Activated CD4-positive, alpha-beta memory T cell treated with anti-CD3 and anti-CD28 coated beads, Interleukin-2, amount 10 ng/mL, durations not matched to agents 7 days and 5 days (primary cell): ENCODE measurements at regions not wholly inside any gene's neighbourhood (a gene's known extent, or its start where the extent isn't known, plus 50 kb on each side); places are given as distances from the start of the nearest gene placed in this dataset.

Experiments used
- CTCF ChIA-PET: fragments of 350-600 bp; sonication (Branson Sonifier 250); formaldehyde crosslinking; loops from one replicate; lab custom pipeline; 2021; ENCODE audit warnings: antibody characterized with exemption, inconsistent platforms; lab: Charles Lee
- POLR2A ChIA-PET: fragments of 350-600 bp; sonication (Branson Sonifier 250); formaldehyde crosslinking; loops from one replicate; lab custom pipeline; 2021; ENCODE audit warnings: antibody characterized with exemption; lab: Charles Lee
- DNase-seq: peaks from one replicate; pipeline ENCODE4 v3.0.0-alpha.2; 2020
- H3K27ac Mint-ChIP-seq: one replicate; pipeline ENCODE4 v1.8.0; 2021; ENCODE audit warnings: mild to moderate bottlenecking, mixed read lengths
- H3K27me3 Mint-ChIP-seq: one replicate; pipeline ENCODE4 v1.8.0; 2021; ENCODE audit warnings: mixed read lengths
- H3K36me3 Mint-ChIP-seq: one replicate; pipeline ENCODE4 v1.8.0; 2021; ENCODE audit warnings: low read depth, mixed read lengths
- H3K4me1 Mint-ChIP-seq: one replicate; pipeline ENCODE4 v1.8.0; 2021; ENCODE audit warnings: mixed read lengths
- H3K4me3 Mint-ChIP-seq: one replicate; pipeline ENCODE4 v1.8.0; 2021; ENCODE audit warnings: mild to moderate bottlenecking, mixed read lengths
- H3K9me3 Mint-ChIP-seq: one replicate; pipeline ENCODE4 v1.8.0; 2021; ENCODE audit warnings: mixed read lengths

DNA sequence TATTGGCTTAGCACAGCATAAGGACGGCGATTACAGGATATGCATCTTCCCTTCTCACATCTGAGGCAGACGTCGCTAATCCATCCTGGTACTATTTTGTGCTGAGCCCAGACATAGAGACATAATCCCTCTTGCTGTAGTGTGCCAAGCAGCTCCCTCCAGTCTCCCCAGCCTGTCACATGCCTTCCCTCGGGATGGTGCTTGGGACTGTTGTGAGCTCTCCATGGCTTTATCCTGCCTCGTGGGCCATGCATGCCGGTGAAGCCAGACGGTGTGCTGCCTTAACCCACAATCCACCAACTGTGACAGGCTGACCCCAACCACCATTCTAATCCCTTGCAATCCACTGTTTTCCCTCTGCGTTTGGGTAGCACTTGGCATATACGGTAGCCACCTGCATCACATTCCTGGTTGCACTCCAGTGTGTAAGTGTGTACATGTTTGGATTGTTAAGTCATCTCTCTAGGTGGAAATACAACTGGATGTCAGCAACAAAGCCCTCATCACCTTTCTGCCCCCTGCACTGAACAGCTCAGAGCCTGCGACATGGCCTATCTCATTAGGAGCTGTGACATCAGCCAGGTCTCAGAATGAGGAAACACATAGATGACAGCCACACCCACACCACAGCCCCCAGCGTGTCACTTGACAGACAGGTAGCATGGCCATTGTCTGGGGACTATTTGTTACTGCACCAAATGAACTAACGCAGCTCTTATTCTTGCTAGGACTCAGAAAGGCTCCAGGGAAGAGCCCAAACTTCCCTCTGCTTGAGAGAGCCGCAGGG, 374.8 kb upstream of the CDH4 start:
- CTCF ChIA-PET: no interaction called here
- H3K9me3 Mint-ChIP-seq: peaks cover 5% of the 10 kb centered on the region

GRCh38 chr20:60882836-60883235, 369.2 kb upstream of the CDH4 start:
- Mint-ChIP-seq H3K4me1 (no peaks in the 10 kb centered on the region), H3K27ac (no peak overlapping the region), H3K27me3 (no peaks in the 10 kb centered on the region), H3K36me3 (no peaks in the 10 kb centered on the region), H3K4me3 (no peak overlapping the region), H3K9me3 (peaks cover under 1% of the 10 kb centered on the region)
- DNase-seq: no peak
- POLR2A ChIA-PET: no interaction called here
- CTCF ChIA-PET: no interaction called here

More for the DNA sequence above, 374.8 kb upstream of the CDH4 start:
- no peaks in the 10 kb centered on the region for H3K4me1 Mint-ChIP-seq
- no peak for DNase-seq
- no peak overlapping the region for H3K27ac Mint-ChIP-seq
- H3K27me3 Mint-ChIP-seq: no peaks in the 10 kb centered on the region
- H3K4me3 Mint-ChIP-seq: no peak overlapping the region
- no peaks in the 10 kb centered on the region for H3K36me3 Mint-ChIP-seq
- POLR2A ChIA-PET: no interaction called here

DNA sequence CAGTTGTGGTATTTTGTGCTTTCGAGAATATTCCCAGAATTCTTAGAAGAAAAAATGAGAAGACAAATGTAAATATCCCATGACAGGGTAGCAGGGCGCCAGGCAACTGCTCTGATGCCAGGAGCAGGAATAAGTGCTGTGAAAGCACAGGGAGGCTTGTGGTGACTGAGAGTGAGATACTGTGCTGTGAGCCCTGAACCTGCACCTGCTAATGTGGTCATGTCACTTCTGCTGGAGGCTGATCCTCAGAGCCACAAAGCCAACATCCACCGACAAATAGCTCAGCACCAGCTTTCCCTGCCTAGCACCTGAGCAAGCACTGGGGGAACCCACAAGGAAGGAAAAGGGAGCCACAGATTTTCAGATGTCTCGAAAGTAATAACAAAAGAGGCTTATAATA, 368.6 kb upstream of the CDH4 start:
- Mint-ChIP-seq H3K4me3 (no peak overlapping the region), H3K27ac (no peak overlapping the region), H3K4me1 (no peaks in the 10 kb centered on the region), H3K36me3 (no peaks in the 10 kb centered on the region), H3K27me3 (no peaks in the 10 kb centered on the region), H3K9me3 (no peaks in the 10 kb centered on the region)
- ChIA-PET CTCF (no interaction called here), POLR2A (no interaction called here)
- DNase-seq: no peak

DNA sequence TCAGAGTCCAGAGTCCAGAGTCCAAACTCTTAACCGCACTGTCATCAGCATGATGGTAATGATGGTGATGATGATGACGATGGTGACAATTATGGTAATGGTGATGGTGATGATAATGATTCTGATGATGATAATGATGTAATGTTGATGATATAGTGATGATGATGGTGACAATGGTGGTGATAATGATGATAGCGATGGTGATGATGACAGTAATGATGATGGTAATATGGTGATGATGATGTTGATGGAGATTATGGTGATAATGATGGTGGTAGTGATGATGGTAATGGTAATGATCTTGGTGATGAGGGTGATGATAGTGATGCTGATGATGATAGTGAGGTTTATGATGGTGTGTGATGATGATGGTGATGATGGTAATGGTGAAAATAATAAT, 367.8 kb upstream of the CDH4 start:
- POLR2A ChIA-PET: no interaction called here
- H3K27ac Mint-ChIP-seq: no peak overlapping the region

GRCh38 chr20:60888771-60889170, 363.3 kb upstream of the CDH4 start:
- Mint-ChIP-seq H3K27ac (no peak overlapping the region), H3K27me3 (no peaks in the 10 kb centered on the region), H3K4me1 (no peaks in the 10 kb centered on the region), H3K9me3 (no peaks in the 10 kb centered on the region), H3K4me3 (no peak overlapping the region), H3K36me3 (no peaks in the 10 kb centered on the region)
- no peak for DNase-seq
- ChIA-PET POLR2A (no interaction called here), CTCF (no interaction called here)

More for the DNA sequence above, 367.8 kb upstream of the CDH4 start:
- Mint-ChIP-seq H3K27me3 (no peaks in the 10 kb centered on the region), H3K9me3 (no peaks in the 10 kb centered on the region), H3K36me3 (no peaks in the 10 kb centered on the region), H3K4me3 (no peak overlapping the region), H3K4me1 (no peaks in the 10 kb centered on the region)
- no peak for DNase-seq
- CTCF ChIA-PET: no interaction called here

DNA sequence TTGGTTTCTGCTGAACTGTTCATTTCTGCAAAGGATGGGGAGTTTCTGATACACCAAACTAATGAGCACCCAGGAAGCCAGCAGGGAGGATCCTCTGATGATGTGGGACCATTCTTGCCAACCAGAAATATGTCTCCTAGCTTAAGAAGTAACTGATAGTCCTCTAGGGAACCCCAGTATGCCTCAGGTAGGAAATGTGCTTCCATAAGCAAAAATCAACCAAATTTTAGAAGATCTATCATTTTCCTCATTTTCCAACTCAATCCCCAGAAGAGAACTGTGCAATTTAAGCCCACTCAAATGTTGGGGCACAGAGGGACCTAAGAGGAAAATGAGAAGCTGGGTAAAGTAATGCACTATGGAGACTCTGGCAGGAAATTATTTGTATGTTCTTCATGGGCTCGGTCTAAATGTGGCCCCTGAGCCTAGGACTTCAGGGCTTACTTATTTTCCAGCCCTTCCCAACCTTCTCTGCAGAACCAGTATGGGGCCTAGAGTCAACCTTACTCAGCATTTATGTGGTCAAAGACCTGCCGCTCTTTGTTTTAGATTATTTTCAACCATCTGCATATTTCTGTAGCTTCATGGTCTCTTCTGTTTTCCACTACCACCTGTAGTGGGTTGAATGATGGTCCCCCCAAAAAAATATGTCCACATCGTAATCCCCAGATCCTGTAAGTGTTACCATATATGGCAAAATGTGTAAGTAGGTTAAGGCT, 359.8 kb upstream of the CDH4 start:
- Mint-ChIP-seq H3K36me3 (no peaks in the 10 kb centered on the region), H3K27ac (no peak overlapping the region), H3K4me3 (no peak overlapping the region), H3K27me3 (no peaks in the 10 kb centered on the region), H3K4me1 (no peaks in the 10 kb centered on the region), H3K9me3 (no peaks in the 10 kb centered on the region)
- DNase-seq: no peak
- ChIA-PET POLR2A (no interaction called here), CTCF (no interaction called here)

GRCh38 chr20:60894091-60894490, 358.0 kb upstream of the CDH4 start:
- Mint-ChIP-seq H3K27ac (no peak overlapping the region), H3K4me3 (no peak overlapping the region), H3K4me1 (no peaks in the 10 kb centered on the region), H3K27me3 (no peaks in the 10 kb centered on the region), H3K9me3 (no peaks in the 10 kb centered on the region), H3K36me3 (no peaks in the 10 kb centered on the region)
- no peak for DNase-seq
- POLR2A ChIA-PET: no interaction called here
- CTCF ChIA-PET: no interaction called here

GRCh38 chr20:60895363-60896079, 356.5 kb upstream of the CDH4 start:
- Mint-ChIP-seq H3K27ac (no peak overlapping the region), H3K27me3 (no peaks in the 10 kb centered on the region)
- POLR2A ChIA-PET: no interaction called here

DNA sequence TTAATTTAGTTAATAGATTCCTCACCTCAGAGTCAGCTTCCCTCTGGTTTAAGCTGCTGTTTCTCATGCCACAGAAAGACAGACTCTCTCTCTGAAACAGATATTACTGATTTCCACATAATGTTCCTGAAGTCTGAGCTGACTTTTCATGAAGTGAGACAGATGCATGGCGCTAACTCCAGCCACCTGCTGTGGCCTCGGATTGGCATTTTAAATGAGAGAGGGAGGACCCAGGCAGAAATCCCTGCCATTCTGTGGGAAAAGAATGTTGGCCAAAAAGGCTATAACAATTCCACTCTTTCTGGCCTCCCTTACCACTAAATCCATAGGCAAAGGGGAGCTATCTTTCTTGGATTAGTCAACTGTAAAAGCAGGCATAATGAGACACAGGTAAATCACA, 354.1 kb upstream of the CDH4 start:
- no peaks in the 10 kb centered on the region for H3K4me1 Mint-ChIP-seq
- DNase-seq: no peak
- POLR2A ChIA-PET: no interaction called here
- H3K27ac Mint-ChIP-seq: no peak overlapping the region
- no peaks in the 10 kb centered on the region for H3K36me3 Mint-ChIP-seq
- CTCF ChIA-PET: no interaction called here
- no peaks in the 10 kb centered on the region for H3K27me3 Mint-ChIP-seq
- peaks cover 7% of the 10 kb centered on the region for H3K9me3 Mint-ChIP-seq
- H3K4me3 Mint-ChIP-seq: no peak overlapping the region

More at GRCh38 chr20:60895363-60896079, 356.5 kb upstream of the CDH4 start:
- H3K4me1 Mint-ChIP-seq: no peaks in the 10 kb centered on the region
- H3K36me3 Mint-ChIP-seq: no peaks in the 10 kb centered on the region
- no peaks in the 10 kb centered on the region for H3K9me3 Mint-ChIP-seq
- CTCF ChIA-PET: no interaction called here
- H3K4me3 Mint-ChIP-seq: no peak overlapping the region
- DNase-seq: no peak

DNA sequence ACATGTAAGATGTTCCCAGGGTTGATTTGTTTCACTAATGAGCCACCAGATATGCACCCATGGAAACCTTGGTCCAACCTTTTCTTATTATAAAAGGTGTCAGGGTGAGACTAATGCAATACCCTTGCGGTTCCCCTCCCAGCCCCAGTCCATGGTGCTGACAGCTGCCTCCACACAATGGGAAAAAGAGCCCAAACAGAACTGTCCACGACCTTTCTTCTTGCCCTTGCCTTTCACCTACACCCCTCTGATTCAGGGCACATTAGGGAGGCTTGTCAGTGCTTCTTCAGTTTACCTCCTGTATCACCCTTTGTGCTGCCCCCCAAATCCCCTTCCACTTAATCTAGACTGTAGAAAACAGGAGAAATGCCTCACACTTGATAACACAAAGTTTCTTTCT, 352.7 kb upstream of the CDH4 start:
- ChIA-PET POLR2A (no interaction called here), CTCF (no interaction called here)
- H3K36me3 Mint-ChIP-seq: no peaks in the 10 kb centered on the region
- no peaks in the 10 kb centered on the region for H3K4me1 Mint-ChIP-seq
- H3K27ac Mint-ChIP-seq: no peak overlapping the region
- no peak overlapping the region for H3K4me3 Mint-ChIP-seq
- no peaks in the 10 kb centered on the region for H3K27me3 Mint-ChIP-seq
- H3K9me3 Mint-ChIP-seq: peaks cover 7% of the 10 kb centered on the region
- DNase-seq: no peak

DNA sequence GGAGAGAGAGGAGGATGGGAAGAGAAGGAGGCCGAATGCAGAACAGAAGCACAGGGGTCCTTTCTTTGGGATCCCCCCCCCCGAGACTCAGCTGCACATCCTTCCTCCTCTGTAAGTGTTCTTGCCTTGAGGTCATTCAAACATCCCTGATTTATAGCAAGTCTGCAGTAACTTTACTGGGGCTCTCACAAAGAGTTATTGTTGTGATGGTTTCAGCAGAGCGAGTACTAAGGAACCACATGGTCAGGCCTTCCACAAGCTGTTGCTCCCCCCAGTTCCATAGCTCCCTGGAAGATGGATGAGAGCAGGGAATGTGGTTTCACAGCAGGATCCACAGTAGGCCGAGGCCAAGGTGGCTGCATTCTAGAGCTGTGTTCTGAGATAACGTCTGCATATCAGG, 351.4 kb upstream of the CDH4 start:
- H3K4me3 Mint-ChIP-seq: no peak overlapping the region
- DNase-seq: no peak
- CTCF ChIA-PET: no interaction called here
- no peaks in the 10 kb centered on the region for H3K27me3 Mint-ChIP-seq
- H3K9me3 Mint-ChIP-seq: peaks cover 7% of the 10 kb centered on the region
- POLR2A ChIA-PET: no interaction called here
- no peaks in the 10 kb centered on the region for H3K4me1 Mint-ChIP-seq
- H3K36me3 Mint-ChIP-seq: no peaks in the 10 kb centered on the region
- H3K27ac Mint-ChIP-seq: no peak overlapping the region

DNA sequence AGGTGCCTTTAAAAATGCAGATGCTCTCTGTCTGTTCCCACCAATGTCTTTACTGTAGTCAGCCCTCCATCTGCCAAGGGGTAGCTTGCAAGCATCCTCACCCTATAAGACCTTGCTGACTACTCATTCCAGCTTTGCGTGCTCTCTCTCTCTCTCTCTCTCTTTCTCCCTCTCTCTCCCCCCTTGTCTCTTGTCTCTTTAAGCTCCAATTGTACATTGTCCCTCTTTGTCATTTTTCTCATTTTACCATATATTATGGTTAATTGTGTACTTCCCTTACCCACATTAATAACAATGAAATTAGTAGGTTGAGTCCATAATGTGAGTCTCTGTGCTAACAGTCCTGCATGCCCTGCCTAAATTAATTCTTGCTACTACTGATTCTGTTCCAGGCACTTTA, 350.2 kb upstream of the CDH4 start:
- no peaks in the 10 kb centered on the region for H3K27me3 Mint-ChIP-seq
- no peak for DNase-seq
- no peak overlapping the region for H3K27ac Mint-ChIP-seq
- H3K36me3 Mint-ChIP-seq: no peaks in the 10 kb centered on the region
- H3K4me1 Mint-ChIP-seq: no peaks in the 10 kb centered on the region
- peaks cover 7% of the 10 kb centered on the region for H3K9me3 Mint-ChIP-seq
- no peak overlapping the region for H3K4me3 Mint-ChIP-seq
- POLR2A ChIA-PET: no interaction called here
- CTCF ChIA-PET: no interaction called here

DNA sequence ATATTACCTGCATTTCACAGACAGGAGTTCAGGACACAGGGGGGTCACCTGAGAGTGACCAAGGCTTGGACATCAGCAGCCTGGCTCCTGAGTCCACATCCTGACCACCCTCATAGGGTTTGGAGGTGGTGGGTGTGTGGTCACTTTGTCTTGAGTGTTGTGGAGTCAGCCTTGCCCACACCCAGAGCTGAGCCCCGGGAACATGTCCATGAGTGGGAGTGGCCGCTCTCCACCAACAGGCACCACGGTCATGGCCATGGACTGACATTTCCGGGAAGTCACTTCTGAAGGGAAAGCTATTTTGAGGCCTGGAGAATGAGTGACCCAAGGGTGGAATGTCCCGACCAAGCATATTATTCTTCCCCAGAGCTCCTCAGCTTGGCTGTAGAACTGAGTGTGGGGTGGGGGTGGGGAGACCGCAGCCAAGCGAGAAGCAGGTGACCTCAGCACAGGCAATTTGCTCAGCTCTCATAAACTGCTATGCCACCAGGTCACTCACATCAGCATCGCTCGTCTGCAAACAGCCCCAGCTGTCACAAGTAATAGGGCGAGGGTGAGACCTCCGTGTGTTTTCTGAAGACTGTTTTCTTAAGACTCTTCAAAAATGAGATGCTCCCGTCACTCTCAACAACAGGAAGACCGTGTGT, 348.6 kb upstream of the CDH4 start:
- Mint-ChIP-seq H3K4me3 (no peak overlapping the region), H3K36me3 (no peaks in the 10 kb centered on the region), H3K27ac (no peak overlapping the region), H3K27me3 (no peaks in the 10 kb centered on the region), H3K9me3 (peaks cover 7% of the 10 kb centered on the region), H3K4me1 (no peaks in the 10 kb centered on the region)
- POLR2A ChIA-PET: no interaction called here
- CTCF ChIA-PET: no interaction called here
- DNase-seq: no peak
